Neural cell (in vitro differentiated cells): ENCODE measurements at regions not wholly inside any gene's neighbourhood (a gene's known extent, or its start where the extent isn't known, plus 50 kb on each side); places are given as distances from the start of the nearest gene placed in this dataset.

Experiments
- CTCF ChIP-seq: fragments of 450-650 bp; IDR thresholded peaks from 2 replicates; pipeline ENCODE4 v1.5.1; 2014; ENCODE audit warnings: antibody characterized with exemption, mild to moderate bottlenecking, moderate library complexity; ENCODE audit not compliant: poor library complexity, severe bottlenecking
- EP300 ChIP-seq: fragments of 450-650 bp; conservative IDR thresholded peaks from 2 replicates; pipeline ENCODE4 v1.6.1; 2014; ENCODE audit warnings: antibody characterized with exemption, mild to moderate bottlenecking, moderate library complexity; ENCODE audit not compliant: poor library complexity, severe bottlenecking
- EZH2 ChIP-seq: fragments of 200-600, 300-800 bp; shearing (Covaris generic), sonication (generic); IDR thresholded peaks from 2 replicates; pipeline ENCODE4 v1.6.1; 2014; ENCODE audit warnings: antibody characterized with exemption, low read length, borderline replicate concordance, mild to moderate bottlenecking; ENCODE audit not compliant: insufficient read depth, poor library complexity, severe bottlenecking
- MXI1 ChIP-seq: fragments of 450-650 bp; conservative IDR thresholded peaks from 2 replicates; pipeline ENCODE4 v1.6.1; 2014; ENCODE audit warnings: antibody characterized with exemption, mild to moderate bottlenecking; ENCODE audit not compliant: poor library complexity, severe bottlenecking
- POLR2AphosphoS5 ChIP-seq: IDR thresholded peaks from 2 replicates; pipeline ENCODE4 v1.6.1; 2012
- RAD21 ChIP-seq: fragments of 450-650 bp; conservative IDR thresholded peaks from 2 replicates; pipeline ENCODE4 v1.6.1; 2014; ENCODE audit warnings: antibody characterized with exemption, mild to moderate bottlenecking, moderate library complexity
- REST ChIP-seq: IDR thresholded peaks from 2 replicates; pipeline ENCODE4 v1.6.1; 2012; ENCODE audit warnings: borderline replicate concordance
- SMC3 ChIP-seq: fragments of 450-650 bp; conservative IDR thresholded peaks from 2 replicates; pipeline ENCODE4 v1.6.1; 2014; ENCODE audit warnings: antibody characterized with exemption, mild to moderate bottlenecking, moderate library complexity; ENCODE audit not compliant: poor library complexity
- TAF1 ChIP-seq: IDR thresholded peaks from 2 replicates; pipeline ENCODE4 v1.6.1; 2012; ENCODE audit warnings: low read depth

DNA sequence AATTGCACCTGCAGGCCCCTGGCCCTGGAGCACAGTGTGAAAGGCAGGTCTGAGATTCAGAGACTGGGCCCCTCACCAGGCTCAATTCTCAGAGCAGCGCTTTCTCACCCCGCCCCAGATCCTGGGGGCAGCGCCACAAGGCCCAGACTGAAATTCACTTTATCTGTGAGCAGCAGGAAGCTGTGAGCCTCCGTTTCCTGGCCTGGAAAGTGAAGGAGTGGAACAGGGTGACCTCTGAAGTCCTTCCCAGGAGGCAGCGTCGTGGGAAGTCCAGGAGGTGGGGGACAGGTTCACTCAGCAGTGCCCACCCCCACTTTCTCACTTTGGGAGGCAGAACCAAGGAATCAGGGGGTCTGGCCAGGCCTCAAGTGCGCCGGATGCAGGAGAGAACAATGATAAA lies 235.4 kb downstream of the NDUFA10 start:
- no peak for TF ChIP-seq CTCF
- no peak for TF ChIP-seq EZH2
- TF ChIP-seq EP300, result no peak
- TF ChIP-seq POLR2AphosphoS5, result no peak
- no peak for TF ChIP-seq TAF1
- no peak for TF ChIP-seq MXI1
- TF ChIP-seq REST, result no peak
- no peak for TF ChIP-seq RAD21
- TF ChIP-seq SMC3, result no peak
